BLaER1 (cell line): ENCODE measurements at regions not wholly inside any gene's neighbourhood (a gene's known extent, or its start where the extent isn't known, plus 50 kb on each side); places are given as distances from the start of the nearest gene placed in this dataset.

Experiments used
- H3K27ac ChIP-seq: shearing (Covaris generic); formaldehyde crosslinking; 2 replicates; pipeline ENCODE4 v1.8.1; 2022
- H3K27me3 ChIP-seq: shearing (Covaris generic); formaldehyde crosslinking; 2 replicates; pipeline ENCODE4 v1.8.1; 2022
- H3K36me3 ChIP-seq: shearing (Covaris generic); formaldehyde crosslinking; 2 replicates; pipeline ENCODE4 v1.8.1; 2022
- H3K4me1 ChIP-seq: shearing (Covaris generic); formaldehyde crosslinking; 2 replicates; pipeline ENCODE4 v1.8.1; 2022
- H3K4me2 ChIP-seq: shearing (Covaris generic); formaldehyde crosslinking; 2 replicates; pipeline ENCODE4 v1.8.1; 2022
- H3K4me3 ChIP-seq: shearing (Covaris generic); formaldehyde crosslinking; 2 replicates; pipeline ENCODE4 v1.8.1; 2022
- H3K9ac ChIP-seq: shearing (Covaris generic); formaldehyde crosslinking; 2 replicates; pipeline ENCODE4 v1.8.1; 2022
- H3K9me3 ChIP-seq: shearing (Covaris generic); formaldehyde crosslinking; 2 replicates; pipeline ENCODE4 v1.8.1; 2022
- H4K20me1 ChIP-seq: shearing (Covaris generic); formaldehyde crosslinking; 2 replicates; pipeline ENCODE4 v1.8.1; 2022
- Cebpa-rat ChIP-seq: shearing (Covaris generic); IDR thresholded peaks from 2 replicates; pipeline ENCODE4 v1.8.1; 2022

DNA sequence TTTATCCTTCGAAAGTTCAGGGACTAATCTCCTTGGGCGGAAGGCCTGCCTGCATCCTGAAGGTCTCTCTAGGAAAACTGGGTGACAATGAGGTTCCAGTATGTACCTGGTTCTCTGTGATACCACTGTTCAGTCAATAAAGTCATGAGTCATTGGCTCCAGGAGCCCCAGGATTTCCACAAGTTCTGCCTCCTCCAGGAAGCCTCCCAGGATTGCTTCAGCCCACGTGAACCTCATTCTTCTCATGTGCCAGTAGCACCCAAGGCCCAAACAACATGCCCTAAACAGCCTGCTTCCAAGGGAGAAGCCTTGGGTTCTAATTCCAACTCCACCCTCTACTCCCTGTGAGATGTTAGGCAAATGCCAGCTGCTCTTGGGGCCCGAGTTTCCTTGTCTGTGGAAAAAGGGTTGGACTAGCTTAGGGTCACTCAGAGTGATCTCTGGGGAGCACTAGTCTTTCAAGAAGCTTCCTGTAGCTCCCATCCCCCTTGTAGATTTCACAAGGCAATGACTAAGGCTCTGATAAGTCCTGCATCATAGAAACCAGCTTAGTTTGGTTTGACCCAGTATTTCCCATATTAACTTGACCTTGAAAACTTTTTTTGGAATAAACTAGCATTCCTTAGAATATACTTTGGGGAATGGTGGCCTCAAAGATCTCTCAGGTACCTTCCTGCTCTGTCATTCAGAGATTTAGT lies 118.3 kb upstream of the ATP2B2 start:
- no peak for TF ChIP-seq Cebpa-rat
- H3K27me3 ChIP-seq: no peaks in the 10 kb centered on the region
- peaks cover 6% of the 10 kb centered on the region for H3K4me1 ChIP-seq
- H3K27ac ChIP-seq: no peak overlapping the region
- no peaks in the 10 kb centered on the region for H3K36me3 ChIP-seq
- H3K9me3 ChIP-seq: no peaks in the 10 kb centered on the region
- no peak overlapping the region for H3K4me2 ChIP-seq
- H4K20me1 ChIP-seq: no peaks in the 10 kb centered on the region
- no peak overlapping the region for H3K9ac ChIP-seq
- H3K4me3 ChIP-seq: no peak overlapping the region

DNA sequence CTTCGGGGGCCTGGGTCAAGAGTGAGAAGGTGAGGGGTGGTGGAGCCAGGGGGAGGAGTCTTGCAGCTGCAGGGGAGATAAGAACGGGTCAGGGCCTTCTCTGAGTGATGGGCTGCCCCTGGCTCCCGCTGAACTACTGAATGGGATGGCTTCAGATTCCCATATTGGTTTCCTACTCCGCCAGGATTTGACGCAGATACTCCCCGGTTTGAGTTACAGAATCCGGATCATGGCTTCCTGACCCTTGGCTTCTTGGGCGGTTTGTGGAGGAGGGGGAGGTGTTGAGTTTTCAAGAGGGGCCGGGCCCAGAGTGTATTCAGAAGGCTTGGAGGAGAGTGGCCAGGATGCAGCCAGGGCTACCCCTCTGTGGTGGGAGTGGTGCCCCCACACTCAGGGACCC lies 119.9 kb upstream of the ATP2B2 start:
- H4K20me1 ChIP-seq: no peaks in the 10 kb centered on the region
- no peak overlapping the region for H3K4me3 ChIP-seq
- no peak overlapping the region for H3K9ac ChIP-seq
- no peaks in the 10 kb centered on the region for H3K27me3 ChIP-seq
- H3K4me1 ChIP-seq: no peaks in the 10 kb centered on the region
- no peaks in the 10 kb centered on the region for H3K9me3 ChIP-seq
- H3K27ac ChIP-seq: no peak overlapping the region
- TF ChIP-seq Cebpa-rat: no peak
- H3K4me2 ChIP-seq: no peak overlapping the region
- no peaks in the 10 kb centered on the region for H3K36me3 ChIP-seq

DNA sequence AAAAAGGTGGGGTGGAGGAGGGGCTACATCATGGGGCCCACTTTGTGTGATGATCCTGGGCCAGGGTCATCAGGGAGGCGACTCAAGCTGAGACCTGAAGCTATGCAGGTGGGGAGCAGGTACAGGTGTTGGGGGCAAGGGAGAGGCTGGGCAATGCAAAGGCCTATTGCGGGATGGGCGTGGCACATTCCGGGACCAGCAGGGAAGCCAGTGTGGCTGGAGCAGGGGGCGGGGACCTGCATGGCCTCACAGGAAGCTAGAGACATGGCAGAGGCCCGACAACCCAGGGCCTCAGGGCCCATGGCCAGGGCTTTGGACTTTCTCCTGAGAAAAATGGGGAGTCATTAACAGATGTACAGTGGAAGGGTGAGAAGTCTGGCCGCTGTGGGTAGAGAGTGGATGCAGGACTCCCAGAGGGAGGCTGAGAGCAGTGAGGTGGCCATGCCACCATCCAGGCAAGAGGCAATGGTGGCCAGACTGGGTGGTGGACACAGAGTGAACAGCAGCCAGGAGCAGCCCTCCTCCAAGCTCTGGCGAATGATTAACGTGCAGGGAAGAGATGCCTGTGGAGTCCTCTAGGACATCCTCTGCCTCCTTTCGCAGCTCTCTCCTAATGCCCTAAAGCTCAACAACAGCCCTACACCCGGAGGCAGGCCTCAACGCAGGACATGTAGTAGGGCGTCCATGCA lies 122.6 kb upstream of the ATP2B2 start:
- TF ChIP-seq Cebpa-rat: no peak
- Histone ChIP-seq H4K20me1 (no peaks in the 10 kb centered on the region), H3K4me2 (no peak overlapping the region), H3K27me3 (no peaks in the 10 kb centered on the region), H3K4me3 (no peak overlapping the region), H3K9ac (no peak overlapping the region), H3K36me3 (no peaks in the 10 kb centered on the region), H3K9me3 (no peaks in the 10 kb centered on the region), H3K27ac (no peak overlapping the region), H3K4me1 (no peaks in the 10 kb centered on the region)

DNA sequence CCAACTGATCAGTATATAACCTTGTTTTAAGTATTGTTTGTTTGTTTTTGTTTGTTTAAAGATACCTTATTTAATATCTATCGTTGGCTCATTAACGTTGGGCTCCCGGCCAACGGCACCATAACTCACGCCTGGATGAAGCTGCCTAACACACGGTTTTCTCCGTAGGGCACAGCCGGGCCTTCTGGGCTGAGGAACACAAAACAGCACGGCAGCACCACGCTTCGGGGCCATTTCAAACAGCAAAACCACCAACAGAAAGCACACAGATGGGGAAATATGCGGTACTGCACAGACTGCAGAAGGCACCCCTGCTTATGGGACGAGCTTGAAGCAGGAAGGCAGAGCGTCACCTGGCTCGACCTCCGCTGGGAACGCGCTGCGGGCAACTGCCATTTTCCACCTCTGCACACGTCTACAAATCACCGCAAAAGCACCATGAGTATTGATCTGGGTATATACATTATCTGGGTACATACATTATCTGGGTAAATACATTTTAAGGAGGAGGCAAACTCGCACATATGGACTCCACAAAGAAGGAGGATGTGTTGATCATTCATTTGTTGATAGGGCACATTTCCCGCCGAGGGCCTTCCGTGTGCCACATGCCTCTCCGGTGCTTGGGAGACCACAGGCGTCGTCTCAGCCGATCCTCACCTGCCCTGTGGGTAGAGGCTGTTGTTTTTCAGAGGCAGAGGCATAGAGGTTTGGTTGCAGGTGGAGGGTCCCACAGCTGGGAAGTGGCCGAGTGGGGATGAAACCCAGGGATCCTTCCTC lies 123.7 kb upstream of the ATP2B2 start:
- H3K27ac ChIP-seq: no peak overlapping the region
- no peaks in the 10 kb centered on the region for H3K27me3 ChIP-seq
- H3K4me3 ChIP-seq: no peak overlapping the region
- H3K4me1 ChIP-seq: no peaks in the 10 kb centered on the region
- H3K9ac ChIP-seq: no peak overlapping the region
- H3K36me3 ChIP-seq: no peaks in the 10 kb centered on the region
- no peak overlapping the region for H3K4me2 ChIP-seq
- H4K20me1 ChIP-seq: no peaks in the 10 kb centered on the region
- TF ChIP-seq Cebpa-rat: no peak
- no peaks in the 10 kb centered on the region for H3K9me3 ChIP-seq

DNA sequence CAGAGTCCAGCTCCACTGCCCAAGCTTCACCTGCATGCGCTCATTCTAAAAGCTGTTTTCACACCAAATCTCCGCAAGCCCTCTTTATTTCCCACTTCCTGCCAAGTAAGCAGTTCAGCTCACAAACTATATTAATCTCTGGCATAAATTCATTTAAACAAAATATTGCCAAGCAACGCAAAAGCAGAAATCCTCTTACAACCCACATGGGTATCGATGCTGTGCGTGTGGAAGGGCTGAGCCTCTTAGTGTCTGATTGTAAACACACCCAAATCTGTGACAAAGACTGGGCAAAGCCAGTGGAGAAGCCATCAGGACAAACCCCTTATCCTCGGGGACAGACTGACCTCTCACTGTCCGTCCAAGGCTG lies 124.3 kb upstream of the ATP2B2 start:
- H3K4me3 ChIP-seq: no peak overlapping the region
- H3K4me2 ChIP-seq: no peak overlapping the region
- H3K27ac ChIP-seq: no peak overlapping the region
- H3K36me3 ChIP-seq: no peaks in the 10 kb centered on the region
- H4K20me1 ChIP-seq: no peaks in the 10 kb centered on the region
- no peaks in the 10 kb centered on the region for H3K4me1 ChIP-seq
- H3K27me3 ChIP-seq: no peaks in the 10 kb centered on the region
- H3K9ac ChIP-seq: no peak overlapping the region
- no peaks in the 10 kb centered on the region for H3K9me3 ChIP-seq
- no peak for TF ChIP-seq Cebpa-rat

DNA sequence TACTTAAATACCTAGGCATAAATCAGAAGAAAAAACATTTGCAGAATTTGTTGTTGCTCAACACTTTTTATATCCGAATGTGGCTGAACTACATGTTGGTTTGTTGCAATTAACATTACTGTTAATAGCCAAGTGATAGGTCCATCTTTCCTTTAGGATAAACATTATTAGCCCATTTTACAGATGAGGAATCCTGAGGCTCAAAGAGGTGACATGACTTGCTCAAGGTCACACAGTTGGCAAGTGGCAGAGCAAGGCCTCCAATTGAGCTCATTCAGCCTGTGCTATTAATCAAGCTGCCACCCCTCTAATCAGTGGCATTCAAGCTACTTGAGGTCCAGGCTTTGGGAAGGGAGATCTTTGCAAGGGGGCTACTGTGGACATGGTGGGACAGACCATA lies 125.8 kb upstream of the ATP2B2 start:
- Histone ChIP-seq H3K4me3 (no peak overlapping the region), H3K9me3 (peaks cover under 1% of the 10 kb centered on the region; the same call in 1 of the 2 replicates), H3K9ac (no peak overlapping the region), H3K4me1 (no peaks in the 10 kb centered on the region), H3K36me3 (no peaks in the 10 kb centered on the region), H3K27ac (no peak overlapping the region), H3K4me2 (no peak overlapping the region), H4K20me1 (no peaks in the 10 kb centered on the region), H3K27me3 (no peaks in the 10 kb centered on the region)
- TF ChIP-seq Cebpa-rat: no peak

DNA sequence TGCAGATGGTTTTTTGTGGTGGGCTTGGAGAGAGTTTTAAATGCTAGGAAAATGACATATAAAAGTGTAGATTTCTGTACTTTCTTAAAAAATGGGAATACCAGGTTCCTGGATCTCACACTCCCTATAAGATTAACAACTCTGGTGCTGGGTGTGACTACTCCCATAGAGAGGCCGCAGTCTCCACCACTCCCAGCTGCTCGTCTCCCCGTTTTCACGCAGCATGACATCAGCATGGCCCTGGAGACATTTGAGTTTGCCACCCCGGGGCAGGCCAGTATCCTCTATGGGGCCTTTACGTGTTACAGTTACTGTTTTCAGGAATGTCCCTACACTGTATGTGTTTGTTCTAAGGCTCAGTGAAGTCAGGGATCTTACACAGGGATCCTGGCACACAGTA lies 126.7 kb upstream of the ATP2B2 start:
- H3K27ac ChIP-seq: no peak overlapping the region
- H3K4me3 ChIP-seq: no peak overlapping the region
- H3K9me3 ChIP-seq: peaks cover 10% of the 10 kb centered on the region
- no peaks in the 10 kb centered on the region for H3K4me1 ChIP-seq
- H3K9ac ChIP-seq: no peak overlapping the region
- H3K27me3 ChIP-seq: no peaks in the 10 kb centered on the region
- no peaks in the 10 kb centered on the region for H4K20me1 ChIP-seq
- no peak for TF ChIP-seq Cebpa-rat
- H3K36me3 ChIP-seq: no peaks in the 10 kb centered on the region
- H3K4me2 ChIP-seq: no peak overlapping the region

DNA sequence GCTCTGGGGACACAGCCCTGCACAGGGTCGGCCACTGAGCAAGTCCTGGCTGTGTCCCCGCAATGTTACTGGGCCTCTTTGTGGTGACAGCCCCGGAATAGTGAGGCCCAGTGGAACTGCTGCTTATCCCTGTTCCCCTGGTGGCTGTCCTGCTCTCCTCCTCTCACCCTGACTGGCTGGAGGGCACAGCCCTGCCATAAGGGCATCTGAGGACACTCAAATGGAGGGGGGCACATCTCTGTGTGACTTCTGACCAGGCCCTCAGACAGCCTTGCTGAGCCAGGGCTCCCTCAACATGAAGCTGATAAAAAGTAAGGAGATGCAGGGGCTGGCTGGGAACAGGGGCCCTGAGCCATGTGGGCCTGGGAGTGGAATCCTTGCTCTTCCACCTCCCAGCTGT lies 127.4 kb upstream of the ATP2B2 start:
- H3K9me3 ChIP-seq: peaks cover 16% of the 10 kb centered on the region
- no peak overlapping the region for H3K4me2 ChIP-seq
- no peaks in the 10 kb centered on the region for H3K27me3 ChIP-seq
- TF ChIP-seq Cebpa-rat: no peak
- no peak overlapping the region for H3K4me3 ChIP-seq
- no peaks in the 10 kb centered on the region for H3K4me1 ChIP-seq
- no peaks in the 10 kb centered on the region for H3K36me3 ChIP-seq
- H3K27ac ChIP-seq: no peak overlapping the region
- no peak overlapping the region for H3K9ac ChIP-seq
- H4K20me1 ChIP-seq: no peaks in the 10 kb centered on the region

DNA sequence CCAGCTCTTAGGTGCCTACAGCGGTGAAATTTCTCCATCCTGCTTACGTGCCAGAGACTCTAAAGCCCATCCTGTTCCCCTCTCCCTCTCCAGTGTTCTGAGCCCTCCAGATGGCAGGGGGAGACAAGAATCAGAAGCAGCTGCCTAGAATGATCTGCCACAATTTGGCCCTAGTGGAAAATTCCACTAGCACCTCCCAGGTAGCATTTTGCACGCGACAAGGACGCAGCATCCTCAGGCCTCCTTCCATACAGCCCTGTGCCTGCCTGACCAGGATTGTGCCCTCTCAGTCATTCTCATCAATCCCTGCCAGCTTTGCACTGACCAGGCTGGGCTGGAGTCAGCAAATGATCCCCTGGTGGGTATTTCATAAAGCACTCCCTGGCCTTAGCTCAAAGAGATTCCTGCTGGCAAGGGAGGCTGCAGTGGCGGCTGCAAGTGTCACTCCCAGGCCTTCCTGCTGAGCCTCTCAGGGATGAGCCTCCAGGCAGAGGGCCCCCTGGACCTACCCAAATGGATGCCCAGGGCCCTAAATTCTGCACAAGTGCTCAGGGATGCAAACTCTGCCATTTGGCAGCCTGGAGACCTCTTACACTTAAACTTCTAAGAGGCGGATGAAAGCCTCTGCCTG lies 130.2 kb upstream of the ATP2B2 start:
- no peaks in the 10 kb centered on the region for H4K20me1 ChIP-seq
- no peak overlapping the region for H3K27ac ChIP-seq
- no peaks in the 10 kb centered on the region for H3K36me3 ChIP-seq
- H3K4me3 ChIP-seq: no peak overlapping the region
- H3K9me3 ChIP-seq: peaks cover 37% of the 10 kb centered on the region
- H3K27me3 ChIP-seq: no peaks in the 10 kb centered on the region
- TF ChIP-seq Cebpa-rat: no peak
- H3K4me1 ChIP-seq: no peaks in the 10 kb centered on the region
- no peak overlapping the region for H3K4me2 ChIP-seq
- H3K9ac ChIP-seq: no peak overlapping the region

DNA sequence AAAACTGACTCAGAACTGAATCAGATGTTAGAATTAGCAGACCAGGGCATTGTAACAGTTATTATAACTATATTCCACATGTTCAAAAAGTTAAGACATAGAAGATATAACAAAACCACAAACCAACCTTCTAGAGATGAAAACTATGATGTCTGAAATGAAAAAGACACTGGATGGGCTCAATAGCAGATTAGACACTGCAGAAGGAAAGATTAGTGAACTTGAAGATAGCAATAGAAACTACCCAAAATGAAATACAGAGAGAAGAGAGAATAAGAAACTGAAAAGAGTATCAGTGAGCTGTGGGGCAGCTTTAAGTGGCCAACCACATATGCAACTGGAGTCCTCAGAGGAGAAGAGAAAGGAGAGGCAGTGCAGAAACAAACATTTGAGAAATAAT lies 132.0 kb upstream of the ATP2B2 start:
- Histone ChIP-seq H3K36me3 (no peaks in the 10 kb centered on the region), H3K27ac (no peak overlapping the region), H3K4me2 (no peak overlapping the region)

More for the DNA sequence above, 132.0 kb upstream of the ATP2B2 start:
- peaks cover 37% of the 10 kb centered on the region for H3K9me3 ChIP-seq
- H3K27me3 ChIP-seq: no peaks in the 10 kb centered on the region
- no peak for TF ChIP-seq Cebpa-rat
- H3K9ac ChIP-seq: no peak overlapping the region
- no peaks in the 10 kb centered on the region for H4K20me1 ChIP-seq
- H3K4me3 ChIP-seq: no peak overlapping the region
- H3K4me1 ChIP-seq: no peaks in the 10 kb centered on the region
